ENCODE measurements at regions not wholly inside any gene's neighbourhood (a gene's known extent, or its start where the extent isn't known, plus 50 kb on each side); places are given as distances from the start of the nearest gene placed in this dataset.
A peak's percentile ranks its signal among the peaks of the same experiment; 100 is the strongest.
"Not testable (repeated sequence)": the region's sequence is repeated elsewhere in the genome, so short reads cannot be mapped to it uniquely, and the experiment has no call there.

DNA sequence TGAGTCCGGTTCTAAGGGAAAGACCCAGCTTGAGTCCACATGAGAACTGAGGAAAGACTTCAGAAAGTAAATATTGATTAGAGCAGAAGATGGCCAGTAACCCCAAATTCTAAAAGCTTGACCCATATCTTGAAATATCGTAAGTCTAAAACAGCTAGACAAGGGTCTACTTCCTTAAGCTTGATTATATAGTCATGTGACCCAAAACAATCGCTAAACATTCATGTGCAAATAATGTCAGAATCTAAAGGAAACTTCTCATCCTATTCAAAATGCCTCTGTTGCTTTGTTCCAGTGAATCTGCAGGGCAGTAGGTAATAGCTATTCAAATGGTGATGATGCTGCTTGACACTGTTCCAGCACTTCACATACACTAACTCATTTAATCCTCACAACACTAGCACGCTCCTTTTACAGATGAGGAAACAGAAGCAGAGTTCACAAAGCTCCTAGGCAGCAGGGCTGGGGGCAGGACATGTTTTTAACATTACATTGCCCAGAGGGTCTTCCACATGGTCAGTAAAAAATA lies 52.6 kb downstream of the TCF20 start:
- no peak for DNase-seq (ENCODE audit: low spot score)

DNA sequence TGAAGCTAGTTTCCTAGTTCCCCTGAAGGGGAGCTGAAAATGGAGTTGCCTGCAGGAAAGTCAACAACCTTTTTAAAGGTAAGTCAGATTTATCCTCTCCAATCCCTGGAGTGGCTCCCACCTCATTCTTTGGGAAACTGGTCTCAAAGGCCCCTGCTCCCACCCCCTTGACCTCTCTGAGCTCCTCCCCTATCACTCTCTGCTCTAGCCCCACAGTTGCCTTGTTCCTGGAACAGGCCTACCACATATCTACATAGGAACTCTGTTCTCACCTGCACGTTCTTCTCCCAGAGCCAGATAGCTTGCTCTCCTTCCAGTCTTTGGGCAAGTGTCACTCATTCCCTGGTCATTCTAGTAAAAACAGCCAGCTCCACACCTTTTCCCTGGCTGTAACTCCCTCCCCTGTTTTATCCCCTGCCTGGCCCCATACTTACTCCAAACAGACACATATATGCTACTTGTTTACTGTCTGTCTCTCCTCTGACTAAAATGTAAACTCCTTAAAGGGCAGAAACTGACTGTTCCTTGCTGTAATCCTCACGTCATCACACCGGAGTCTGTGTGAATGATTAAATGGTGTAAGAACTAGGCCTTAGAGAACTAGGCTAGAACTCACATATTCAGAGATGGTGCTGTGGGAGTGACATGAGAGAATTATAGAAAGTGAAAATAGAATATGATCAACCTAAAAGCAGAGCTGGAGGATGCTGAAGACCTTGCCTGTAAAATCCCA lies 53.3 kb downstream of the TCF20 start:
- no peak for DNase-seq (ENCODE audit: low spot score)

DNA sequence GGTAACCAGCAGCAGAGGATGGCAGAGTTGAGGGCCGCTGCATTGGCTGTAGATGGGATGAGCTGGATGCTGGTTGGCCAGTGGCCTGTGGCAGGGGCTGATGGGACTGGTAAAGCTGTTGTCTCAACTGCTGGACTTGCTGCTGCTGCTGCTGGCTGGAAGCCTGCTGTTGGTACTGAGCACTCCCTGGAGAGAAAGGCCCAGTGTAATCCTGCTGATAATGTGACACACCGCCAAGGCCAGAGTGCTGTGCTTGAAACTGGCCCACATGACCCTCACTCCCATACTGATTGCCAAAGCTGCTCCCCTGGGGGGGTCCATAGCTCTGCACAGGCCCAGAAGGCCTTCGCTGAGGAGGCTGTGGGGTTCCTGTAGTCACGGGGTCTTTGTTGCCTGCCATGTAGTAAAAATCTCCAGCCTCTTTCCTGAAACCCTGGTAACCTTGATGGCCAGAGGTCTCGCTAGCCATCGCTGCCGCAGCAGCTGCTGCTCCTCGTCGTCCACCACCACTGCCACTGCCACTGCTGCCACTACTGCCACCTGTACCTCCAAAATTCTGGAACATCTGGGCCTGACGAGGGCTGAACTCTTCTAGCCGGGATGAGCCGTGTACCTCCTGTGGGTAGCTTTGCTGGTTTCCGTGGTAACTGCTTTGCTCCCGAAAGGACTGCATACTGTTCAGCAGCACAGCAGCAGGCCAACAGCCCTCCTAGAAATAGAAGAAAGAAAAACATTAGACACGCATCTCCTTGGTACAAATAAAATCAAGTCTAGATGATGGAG lies 55.6 kb downstream of the TCF20 start:
- DNase-seq (ENCODE audit: low spot score), result peak; percentile 41

DNA sequence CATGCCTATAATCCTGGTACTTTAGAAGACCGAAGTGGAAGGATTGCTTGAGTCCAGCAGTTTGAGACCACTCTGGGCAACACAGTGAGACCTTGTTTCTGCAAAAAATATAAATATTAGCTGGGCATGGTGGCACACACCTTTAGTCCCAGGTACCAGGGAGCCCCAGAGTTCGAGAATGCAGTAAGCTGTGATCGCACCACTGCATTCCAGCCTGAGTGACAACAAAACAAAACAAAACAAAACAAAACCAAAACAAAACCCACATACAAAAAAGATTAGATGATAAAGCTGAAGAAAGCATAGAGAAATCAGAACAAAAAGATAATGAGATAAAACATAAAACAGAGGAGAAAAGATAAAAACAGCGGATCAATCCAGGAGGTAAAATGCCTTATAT lies 62.1 kb downstream of the TCF20 start:
- no peak for DNase-seq (ENCODE audit: low spot score)

DNA sequence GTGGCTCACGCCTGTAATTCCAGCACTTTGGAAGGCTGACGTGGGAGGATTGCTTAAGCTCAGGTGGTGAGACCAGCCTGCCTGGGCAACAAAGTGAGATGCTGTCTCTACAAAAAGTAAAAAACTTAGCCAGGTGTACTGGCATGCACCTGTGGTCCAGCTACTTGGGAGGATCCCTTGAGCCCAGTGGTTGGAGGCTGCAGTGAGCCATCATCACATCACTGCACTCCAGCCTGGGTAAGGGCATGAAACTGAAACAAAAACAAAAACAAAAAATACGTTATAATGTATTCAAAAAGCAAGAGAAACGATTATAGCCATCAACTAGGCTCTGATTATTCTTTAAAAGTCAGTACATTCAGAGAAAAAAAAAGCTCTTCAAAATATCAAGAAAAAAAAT lies 62.5 kb downstream of the TCF20 start:
- no peak for DNase-seq (ENCODE audit: low spot score)

DNA sequence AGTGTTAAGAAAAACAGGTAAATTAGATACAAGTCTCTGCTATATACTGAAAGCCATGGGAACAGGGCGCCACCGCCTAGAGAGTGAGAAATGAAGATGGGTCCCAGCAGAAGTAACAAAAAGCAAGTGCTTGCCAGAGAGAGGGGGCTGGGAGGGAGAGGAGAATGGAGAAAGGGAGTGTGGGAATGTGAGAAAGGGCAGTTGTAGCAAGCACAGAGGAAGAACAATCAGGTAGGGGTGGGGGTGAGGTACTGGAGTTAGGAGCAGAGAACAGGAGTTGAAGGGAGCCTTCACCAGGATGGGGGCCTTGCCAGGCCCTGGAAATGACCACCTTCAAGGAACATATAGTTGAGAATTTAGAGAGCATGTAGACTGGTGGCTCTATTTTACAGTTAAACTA lies 66.8 kb downstream of the TCF20 start:
- no peak for DNase-seq (ENCODE audit: low spot score)

DNA sequence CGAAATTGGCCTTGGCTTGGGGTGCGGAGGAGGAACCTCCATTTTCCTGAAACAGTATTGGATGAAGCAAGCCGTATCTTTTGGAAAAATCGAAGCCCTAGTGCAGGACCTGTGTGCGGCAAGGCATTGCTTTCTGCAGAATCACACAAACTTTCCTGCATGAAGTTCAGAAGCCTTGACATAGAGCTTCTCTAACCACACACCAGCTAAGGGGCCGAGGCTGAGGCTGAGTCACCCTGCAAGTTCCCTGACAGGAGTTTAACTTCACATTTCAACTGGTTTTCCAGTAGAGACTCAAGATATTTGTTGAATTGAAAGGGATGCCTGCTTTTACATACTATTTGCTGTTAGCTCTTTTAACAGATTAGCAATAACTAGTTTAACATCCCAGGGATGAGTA lies 67.8 kb downstream of the TCF20 start:
- no peak for DNase-seq (ENCODE audit: low spot score)

DNA sequence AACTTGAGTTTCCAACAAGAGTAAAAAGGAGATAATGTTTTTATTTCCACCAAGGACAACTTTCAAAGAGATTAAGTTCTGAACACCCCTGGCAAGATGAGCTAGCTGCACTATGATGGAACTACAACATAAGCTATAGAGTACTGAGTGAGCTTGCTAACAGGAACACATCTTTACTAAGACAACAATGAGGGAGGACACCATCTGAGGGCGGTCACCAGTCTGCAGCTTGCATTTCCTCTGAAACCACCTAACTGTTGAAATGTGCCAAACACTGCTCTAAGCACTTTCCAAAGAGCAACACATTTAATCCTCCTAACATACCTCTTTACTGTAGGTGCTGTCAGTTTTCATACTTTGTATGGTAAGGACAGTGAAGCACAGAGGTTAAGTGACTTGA lies 68.4 kb downstream of the TCF20 start:
- no peak for DNase-seq (ENCODE audit: low spot score)

DNA sequence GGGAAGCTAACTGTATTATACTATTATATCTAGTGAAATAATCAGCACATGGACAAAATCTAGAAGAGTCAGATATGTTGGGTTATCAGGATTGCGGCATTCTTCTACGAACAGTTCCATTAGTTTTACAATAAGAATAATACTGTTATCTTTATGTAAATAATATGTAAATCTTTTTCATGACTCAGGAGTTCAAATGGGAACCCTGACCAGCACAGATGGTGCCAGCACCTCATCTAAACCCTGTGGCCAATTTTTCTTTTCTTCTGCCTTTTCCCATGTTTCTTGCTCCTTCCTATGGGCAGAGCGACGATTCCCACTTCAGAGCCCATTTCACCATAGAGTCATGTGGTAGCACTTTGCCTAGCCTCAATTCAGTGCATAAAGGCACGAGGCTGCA lies 68.4 kb upstream of the CYP2D6 start:
- no peak for DNase-seq (ENCODE audit: low spot score)

DNA sequence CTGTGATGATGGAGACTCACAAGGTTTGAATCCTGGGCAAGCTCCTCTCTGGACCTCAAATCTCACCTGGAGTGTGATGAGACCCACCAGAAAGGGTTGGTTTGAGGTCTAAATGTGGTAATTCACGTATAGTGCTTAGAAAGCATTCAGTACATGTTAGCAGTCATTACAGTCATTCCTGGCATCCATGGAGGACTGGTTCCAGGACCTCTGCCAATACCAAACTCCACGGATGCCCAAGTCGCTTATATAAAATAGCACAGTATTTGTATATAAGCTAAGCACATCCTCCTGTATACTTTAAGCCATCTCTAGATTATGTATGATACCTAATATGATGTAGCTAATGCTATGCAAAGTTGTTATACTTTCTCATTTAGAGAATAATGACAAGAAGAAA lies 67.6 kb upstream of the CYP2D6 start:
- no peak for DNase-seq (ENCODE audit: low spot score)

DNA sequence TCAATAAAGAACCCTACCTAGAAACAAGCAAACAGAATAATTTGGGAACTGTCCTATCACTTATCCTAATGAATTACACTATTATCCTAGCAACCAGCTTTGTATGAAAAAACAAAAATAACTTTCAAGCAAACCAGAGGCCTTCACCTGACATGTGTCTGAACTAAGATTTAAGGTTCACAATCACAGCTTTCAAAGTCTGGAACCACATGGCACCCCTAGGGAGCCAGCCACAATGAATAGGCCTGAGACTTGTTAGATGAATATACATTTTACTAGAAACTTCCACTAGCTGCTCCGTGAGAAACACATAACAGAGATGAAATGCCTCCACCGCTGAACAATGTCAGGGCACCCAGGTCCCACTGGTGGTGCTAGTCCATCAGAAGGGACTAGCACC lies 65.8 kb upstream of the CYP2D6 start:
- no peak for DNase-seq (ENCODE audit: low spot score)

DNA sequence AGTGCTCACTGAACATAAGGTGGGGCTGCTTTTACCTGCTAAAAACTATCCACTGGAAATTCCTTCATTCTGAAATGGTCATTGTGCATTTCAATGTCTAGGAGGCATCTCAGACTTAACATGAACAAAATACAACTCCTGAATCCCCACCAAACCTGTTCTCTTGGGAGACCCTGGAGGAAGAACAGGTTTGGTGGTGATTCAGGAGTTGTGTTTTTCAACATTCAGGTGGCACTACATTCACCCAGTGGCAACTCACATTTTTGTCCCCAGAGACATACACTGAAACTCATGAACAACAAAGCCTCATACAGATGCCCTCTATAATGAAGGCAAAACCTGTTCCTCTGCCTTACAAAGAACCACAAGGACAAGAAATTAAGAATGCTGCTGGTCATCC lies 64.3 kb upstream of the CYP2D6 start:
- DNase-seq (ENCODE audit: low spot score), result no peak

DNA sequence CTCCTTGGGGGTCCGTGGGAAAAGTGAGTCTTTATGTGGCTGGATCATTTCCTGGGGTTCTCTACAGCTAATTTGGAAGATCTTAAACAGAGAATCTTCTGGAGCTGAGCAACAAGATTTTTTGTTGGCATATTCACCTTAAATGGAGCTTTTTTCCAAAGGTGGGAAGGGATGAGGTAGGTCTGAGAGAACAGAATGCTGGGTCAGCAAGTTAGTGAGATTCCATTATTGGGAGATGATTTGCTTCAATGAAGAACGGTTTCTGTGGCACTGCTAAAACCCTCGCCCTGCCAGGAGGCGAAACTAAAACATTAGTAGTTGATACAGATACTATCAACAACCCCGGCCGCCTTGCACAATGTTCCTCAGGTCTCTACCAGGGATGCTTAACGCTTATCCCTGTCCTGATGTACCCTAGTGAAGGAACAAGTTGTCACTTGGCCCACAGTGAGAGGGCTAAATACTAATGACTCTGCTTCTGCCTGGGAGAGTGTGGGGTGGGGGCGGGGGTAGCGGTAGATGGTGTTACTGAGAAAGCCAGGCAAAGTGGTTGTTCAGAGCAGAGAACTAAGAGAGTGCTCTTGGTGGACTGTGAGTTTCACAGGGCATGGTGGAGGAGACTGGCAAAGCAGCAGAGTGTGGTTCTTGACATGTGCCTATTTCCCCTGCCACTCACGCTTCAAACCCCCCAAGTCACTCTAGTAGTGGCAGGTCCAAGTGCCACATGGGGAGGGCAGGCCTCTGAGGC lies 63.7 kb upstream of the CYP2D6 start:
- no peak for DNase-seq (ENCODE audit: low spot score)

DNA sequence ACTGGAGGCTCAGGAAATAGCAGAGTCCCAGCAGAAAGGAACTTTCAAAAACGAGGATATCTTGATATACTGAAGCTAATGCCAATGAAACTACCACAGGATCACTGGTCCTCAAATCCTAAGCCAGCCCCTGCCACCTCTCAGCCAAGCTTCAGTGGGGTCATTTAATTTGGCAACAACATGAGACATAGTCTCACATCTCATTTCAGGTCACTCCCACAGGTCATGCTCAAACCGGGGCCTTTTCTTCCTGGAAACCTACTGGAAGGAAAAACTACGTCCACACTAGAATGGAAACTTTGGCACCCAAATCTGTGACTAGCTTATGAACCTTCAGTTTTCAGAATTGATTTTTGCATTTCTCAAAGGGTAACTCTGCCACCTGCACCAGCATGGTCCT lies 61.9 kb upstream of the CYP2D6 start:
- no peak for DNase-seq (ENCODE audit: low spot score)

DNA sequence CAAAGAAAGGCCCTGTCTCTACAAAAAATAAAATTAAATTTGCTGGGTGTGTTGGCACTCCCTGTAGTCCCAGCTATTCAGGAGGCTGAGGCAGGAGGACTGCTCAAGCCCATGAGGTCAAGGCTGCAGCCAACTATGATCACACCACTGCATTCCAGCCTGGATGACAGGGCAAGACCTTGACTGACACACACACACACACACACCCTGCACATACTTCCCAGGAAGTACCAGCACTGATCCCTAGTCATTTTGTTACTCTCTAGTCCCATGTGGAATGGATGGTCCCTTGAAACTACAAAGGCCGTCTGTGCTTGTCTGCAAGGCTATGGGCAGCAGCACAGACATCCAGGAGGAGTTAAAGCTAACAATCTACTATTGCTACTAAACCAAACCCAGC lies 59.7 kb upstream of the CYP2D6 start:
- no peak for DNase-seq (ENCODE audit: low spot score)

DNA sequence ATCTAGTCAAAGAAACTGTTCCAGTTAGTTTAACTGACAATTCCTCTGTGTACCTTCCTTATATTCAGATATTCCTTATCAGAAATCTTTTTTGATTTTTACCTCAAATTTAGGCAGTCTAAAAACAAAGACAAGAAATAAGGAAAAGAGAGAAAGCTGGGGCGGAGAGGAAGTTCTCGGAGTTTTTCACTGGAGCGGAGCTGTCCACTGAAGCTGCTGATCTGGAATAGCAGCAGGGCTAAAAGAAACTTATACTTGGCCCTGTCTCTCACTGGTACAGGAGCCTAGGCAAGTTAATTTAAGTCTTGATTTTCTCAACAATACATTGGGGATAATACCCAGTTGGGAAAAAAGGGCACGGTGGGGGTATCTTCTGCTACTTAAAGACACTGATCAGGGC lies 59.2 kb upstream of the CYP2D6 start:
- no peak for DNase-seq (ENCODE audit: low spot score)

DNA sequence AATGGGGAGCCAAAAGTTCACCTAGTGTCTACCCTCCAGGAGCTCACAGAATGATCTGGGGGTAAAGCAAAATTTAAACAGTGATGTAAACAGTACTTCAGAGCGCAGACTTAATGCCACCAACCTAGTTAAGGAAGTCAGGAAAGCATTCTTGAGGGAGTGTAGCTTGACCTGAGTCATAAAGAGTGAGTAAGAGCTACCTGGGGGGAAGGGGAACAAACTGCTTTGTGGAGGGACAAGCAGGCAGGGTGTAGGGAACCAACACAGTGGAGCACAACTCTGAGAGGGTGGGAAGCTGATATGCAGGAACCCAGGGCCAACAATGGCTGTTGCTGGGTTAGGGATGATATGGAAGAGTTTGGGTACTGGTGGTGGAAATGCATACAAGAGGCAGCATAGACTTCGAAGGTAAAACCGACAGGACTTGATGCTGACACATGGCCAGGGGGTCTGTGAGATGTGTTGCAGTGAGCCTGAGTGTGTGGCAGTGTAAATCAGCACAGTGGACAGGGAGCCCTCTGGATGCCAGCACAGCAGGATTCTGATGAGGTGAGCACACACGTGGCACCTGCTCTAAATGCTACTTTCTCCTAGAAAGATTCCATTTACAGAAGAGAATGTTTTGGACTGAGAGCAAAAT lies 58.3 kb upstream of the CYP2D6 start:
- peak; percentile 19 for DNase-seq (ENCODE audit: low spot score)

DNA sequence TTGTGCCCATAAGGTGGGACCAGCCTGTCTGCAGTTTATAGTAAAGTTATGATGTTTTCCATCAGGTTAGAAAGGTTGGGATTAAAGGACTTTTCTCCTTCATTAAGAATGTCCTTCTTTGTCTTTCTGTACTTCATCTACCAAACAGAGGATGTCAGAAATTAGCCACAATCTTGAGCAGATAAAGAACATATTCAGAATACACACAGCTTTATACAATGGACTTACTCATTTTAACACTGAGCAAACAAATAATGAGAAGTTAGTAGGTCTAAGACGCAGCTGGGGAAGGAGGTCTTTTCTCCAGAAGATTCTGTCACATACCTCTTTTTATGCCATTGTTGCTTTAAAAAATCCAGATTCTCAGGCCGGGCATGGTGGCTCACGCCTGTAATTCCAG lies 57.0 kb upstream of the CYP2D6 start:
- DNase-seq (ENCODE audit: low spot score), result no peak

DNA sequence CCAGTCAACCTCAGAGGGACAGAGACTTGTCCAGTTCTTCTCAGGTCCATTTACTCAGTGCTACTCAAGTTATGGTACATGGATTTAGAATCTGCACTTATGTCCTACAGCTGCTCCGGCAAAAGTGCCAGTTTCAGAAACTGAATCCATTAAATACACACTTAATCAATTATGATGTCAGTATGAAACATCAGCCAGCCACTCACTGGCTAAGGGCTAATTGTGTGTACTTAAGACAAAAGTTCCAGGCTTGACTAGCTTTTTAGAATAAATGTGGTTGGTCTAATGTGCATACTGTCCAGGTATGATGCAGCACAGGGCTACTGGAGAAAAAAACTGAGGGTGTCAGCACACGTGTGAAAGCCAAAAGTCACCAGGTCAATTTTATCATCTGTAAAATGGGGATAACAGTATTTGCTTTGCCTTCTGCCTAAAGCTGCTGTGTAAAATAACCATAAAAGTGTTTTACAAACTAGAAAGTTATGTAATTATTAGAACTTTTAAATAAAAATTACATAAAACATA lies 55.4 kb upstream of the CYP2D6 start:
- no peak for DNase-seq (ENCODE audit: low spot score)

DNA sequence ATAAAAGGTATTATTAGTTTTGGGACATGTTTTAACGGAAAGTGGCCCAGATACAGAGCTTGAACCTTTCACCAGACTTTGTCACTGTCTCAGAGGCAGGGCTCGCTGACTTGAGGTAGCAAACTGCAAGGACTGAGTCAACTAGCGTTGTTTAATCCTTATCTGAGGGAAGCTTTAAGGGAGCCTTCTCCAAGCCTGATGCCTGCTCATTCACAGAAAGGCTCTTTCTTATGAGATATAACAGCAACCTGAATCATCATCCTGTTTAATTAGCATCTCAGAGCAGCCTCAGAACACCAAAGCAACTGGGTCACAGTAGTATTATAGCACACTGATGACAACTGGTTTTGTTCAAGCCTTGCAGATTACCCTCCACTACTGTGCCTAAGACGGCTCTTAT lies 54.2 kb upstream of the CYP2D6 start:
- DNase-seq (ENCODE audit: low spot score), result no peak

DNA sequence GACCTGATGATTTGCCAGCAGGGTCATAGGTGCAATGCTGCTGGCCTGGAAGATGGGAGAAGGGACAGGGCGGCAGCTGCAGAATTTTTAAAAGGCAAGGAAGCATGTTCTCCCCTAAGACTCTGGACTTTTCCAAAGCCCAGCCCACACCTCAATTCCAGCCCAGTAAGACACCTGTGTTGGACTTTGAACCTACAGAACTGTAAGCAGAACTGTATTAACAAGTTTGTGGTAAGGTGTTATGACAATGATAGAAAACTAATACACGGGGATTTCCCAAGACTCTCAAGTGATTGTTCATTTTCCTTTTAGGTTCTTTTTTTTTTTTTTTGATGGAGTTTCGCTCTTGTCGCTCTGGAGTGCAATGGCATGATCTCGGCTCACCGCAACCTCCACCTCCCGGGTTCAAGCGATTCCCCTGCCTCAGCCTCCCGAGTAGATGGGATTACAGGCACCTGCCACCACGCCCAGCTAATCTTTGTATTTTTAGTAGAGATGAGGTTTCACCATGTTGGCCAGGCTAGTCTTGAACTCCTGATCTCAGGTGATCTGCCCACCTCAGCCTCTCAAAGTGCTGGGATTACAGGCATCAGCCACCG lies 53.0 kb upstream of the CYP2D6 start:
- not testable (repeated sequence) for DNase-seq (ENCODE audit: low spot score)
